GM23338 (cell line): ENCODE measurements at regions not wholly inside any gene's neighbourhood (a gene's known extent, or its start where the extent isn't known, plus 50 kb on each side); places are given as distances from the start of the nearest gene placed in this dataset.

Experiments used
- ATAC-seq: fragments of 200-7000 bp; cut with Tn5 transposase; 3 replicates; pipeline ENCODE4 v1.9.1; 2020
- DNase-seq: peaks from one replicate; pipeline ENCODE4 v3.0.0-alpha.2; 2015; ENCODE audit warnings: low spot score
- H2AFZ ChIP-seq: fragments of 200-600 bp; sonication (generic); 2 replicates; pipeline ENCODE4 v1.8.0; 2016; ENCODE audit warnings: antibody characterized with exemption, mild to moderate bottlenecking, moderate library complexity
- H3F3A ChIP-seq: fragments of 200-600 bp; sonication (generic); replicated peaks from 2 replicates; pipeline ENCODE4 v1.8.0; 2017; ENCODE audit warnings: antibody characterized with exemption, mixed run types, low read depth
- H3K27ac ChIP-seq: fragments of 200-600 bp; sonication (generic); 2 replicates; pipeline ENCODE4 v1.6.1; 2016; ENCODE audit warnings: low read depth
- H3K27me3 ChIP-seq: fragments of 200-600 bp; sonication (generic); 2 replicates; pipeline ENCODE4 v1.8.0; 2016; ENCODE audit warnings: mild to moderate bottlenecking, mixed run types, moderate library complexity; ENCODE audit not compliant: insufficient read depth
- H3K36me3 ChIP-seq: fragments of 200-600 bp; sonication (generic); 2 replicates; pipeline ENCODE4 v1.8.0; 2016; ENCODE audit warnings: mild to moderate bottlenecking; ENCODE audit not compliant: insufficient read depth
- H3K4me1 ChIP-seq: fragments of 200-600 bp; sonication (generic); 2 replicates; pipeline ENCODE4 v1.8.0; 2016; ENCODE audit warnings: mild to moderate bottlenecking, moderate library complexity; ENCODE audit not compliant: insufficient read depth
- H3K4me2 ChIP-seq: fragments of 200-600 bp; sonication (generic); 2 replicates; pipeline ENCODE4 v1.7.1; 2017; ENCODE audit warnings: mixed run types
- H3K4me3 ChIP-seq: fragments of 200-600 bp; sonication (generic); 2 replicates; pipeline ENCODE4 v1.6.1; 2016; ENCODE audit warnings: mixed run types
- H3K79me2 ChIP-seq: fragments of 200-600 bp; sonication (generic); replicated peaks from 2 replicates; pipeline ENCODE4 v1.8.0; 2017; ENCODE audit warnings: mild to moderate bottlenecking; ENCODE audit not compliant: insufficient read depth
- H3K9me2 ChIP-seq: fragments of 200-600 bp; sonication (generic); 2 replicates; pipeline ENCODE4 v1.8.0; 2017; ENCODE audit not compliant: insufficient read depth
- H4K20me1 ChIP-seq: fragments of 200-600 bp; sonication (generic); replicated peaks from 2 replicates; pipeline ENCODE4 v1.8.0; 2017; ENCODE audit warnings: mild to moderate bottlenecking; ENCODE audit not compliant: insufficient read depth
- H3K27ac Mint-ChIP-seq: 2 replicates; pipeline ENCODE4 v1.8.0; 2020; ENCODE audit warnings: inconsistent platforms, mild to moderate bottlenecking, moderate library complexity, mixed read lengths
- H3K27me3 Mint-ChIP-seq: 3 replicates; pipeline ENCODE4 v1.8.0; 2022; ENCODE audit warnings: low read depth, mild to moderate bottlenecking, moderate library complexity, mixed read lengths, inconsistent platforms; ENCODE audit not compliant: insufficient read depth, poor library complexity
- H3K36me3 Mint-ChIP-seq: 3 replicates; pipeline ENCODE4 v1.8.0; 2021; ENCODE audit warnings: low read depth, mild to moderate bottlenecking, inconsistent platforms, moderate library complexity, mixed read lengths
- H3K4me1 Mint-ChIP-seq: 3 replicates; pipeline ENCODE4 v1.8.0; 2020; ENCODE audit warnings: mild to moderate bottlenecking, inconsistent platforms, mixed read lengths
- H3K4me3 Mint-ChIP-seq: 3 replicates; pipeline ENCODE4 v1.8.0; 2021; ENCODE audit warnings: moderate library complexity, mild to moderate bottlenecking, inconsistent platforms, mixed read lengths
- H3K9me3 Mint-ChIP-seq: 3 replicates; pipeline ENCODE4 v1.8.0; 2020; ENCODE audit warnings: moderate library complexity, mild to moderate bottlenecking, inconsistent platforms, mixed read lengths
- CREB1 ChIP-seq: fragments of 250-450 bp; sonication (Bioruptor Pico); IDR thresholded peaks from 2 replicates; pipeline ENCODE4 v1.5.0; 2020; ENCODE audit warnings: low read depth, mild to moderate bottlenecking, moderate library complexity
- EZH2 ChIP-seq: fragments of 200-600 bp; sonication (generic); IDR thresholded peaks from one replicate; pipeline ENCODE4 v1.8.0; 2017; ENCODE audit warnings: antibody characterized with exemption, mild to moderate bottlenecking, low read depth; ENCODE audit not compliant: unreplicated experiment
- EZH2phosphoT487 ChIP-seq: fragments of 200-600 bp; sonication (generic); IDR thresholded peaks from one replicate; pipeline ENCODE4 v1.8.1; 2018; ENCODE audit warnings: antibody characterized with exemption; ENCODE audit not compliant: unreplicated experiment
- JUNB ChIP-seq: IDR thresholded peaks from one replicate; pipeline ENCODE4 v1.6.1; 2016; ENCODE audit warnings: antibody characterized with exemption; ENCODE audit not compliant: unreplicated experiment
- NANOG ChIP-seq: IDR thresholded peaks from 2 replicates; pipeline ENCODE4 v1.6.1; 2016; ENCODE audit warnings: antibody characterized with exemption, borderline replicate concordance
- POLR2AphosphoS5 ChIP-seq: IDR thresholded peaks from 2 replicates; pipeline ENCODE4 v1.6.1; 2016; ENCODE audit warnings: antibody characterized with exemption, low read depth
- STAT1 ChIP-seq: IDR thresholded peaks from one replicate; pipeline ENCODE4 v1.6.1; 2016; ENCODE audit warnings: antibody characterized with exemption; ENCODE audit not compliant: unreplicated experiment
- ZNF114 ChIP-seq: fragments of 250-450 bp; sonication (Bioruptor Pico); IDR thresholded peaks from 2 replicates; pipeline ENCODE4 v1.5.0; 2020; ENCODE audit warnings: mild to moderate bottlenecking, moderate library complexity
- ZNF331 ChIP-seq: fragments of 250-450 bp; sonication (Bioruptor Pico); IDR thresholded peaks from 2 replicates; pipeline ENCODE4 v1.5.0; 2020; ENCODE audit warnings: low read depth, mild to moderate bottlenecking, moderate library complexity
- TF ChIP-seq, protein P1 (sequence below), 2 experiments: fragments of 200-600 bp in 1 of 2; sonication (generic) in 1 of 2; conservative IDR thresholded peaks; 2 replicates each; pipeline versions ENCODE4 v1.5.1 to v1.6.1; 2016 to 2017; ENCODE audit warnings: antibody characterized with exemption in 2 of 2, low read depth in 2 of 2, mild to moderate bottlenecking in 2 of 2, moderate library complexity in 1 of 2
- TF ChIP-seq, protein P2 (sequence below): fragments of 250-450 bp; sonication (Bioruptor Pico); IDR thresholded peaks from 2 replicates; pipeline ENCODE4 v1.5.0; 2020; ENCODE audit warnings: mild to moderate bottlenecking, moderate library complexity
- TF ChIP-seq, protein P3 (sequence below): IDR thresholded peaks from one replicate; pipeline ENCODE4 v1.6.1; 2018; ENCODE audit warnings: antibody characterized with exemption; ENCODE audit not compliant: unreplicated experiment
- TF ChIP-seq, protein P4 (sequence below): IDR thresholded peaks from 2 replicates; pipeline ENCODE4 v1.6.1; 2016; ENCODE audit warnings: antibody characterized with exemption

DNA sequence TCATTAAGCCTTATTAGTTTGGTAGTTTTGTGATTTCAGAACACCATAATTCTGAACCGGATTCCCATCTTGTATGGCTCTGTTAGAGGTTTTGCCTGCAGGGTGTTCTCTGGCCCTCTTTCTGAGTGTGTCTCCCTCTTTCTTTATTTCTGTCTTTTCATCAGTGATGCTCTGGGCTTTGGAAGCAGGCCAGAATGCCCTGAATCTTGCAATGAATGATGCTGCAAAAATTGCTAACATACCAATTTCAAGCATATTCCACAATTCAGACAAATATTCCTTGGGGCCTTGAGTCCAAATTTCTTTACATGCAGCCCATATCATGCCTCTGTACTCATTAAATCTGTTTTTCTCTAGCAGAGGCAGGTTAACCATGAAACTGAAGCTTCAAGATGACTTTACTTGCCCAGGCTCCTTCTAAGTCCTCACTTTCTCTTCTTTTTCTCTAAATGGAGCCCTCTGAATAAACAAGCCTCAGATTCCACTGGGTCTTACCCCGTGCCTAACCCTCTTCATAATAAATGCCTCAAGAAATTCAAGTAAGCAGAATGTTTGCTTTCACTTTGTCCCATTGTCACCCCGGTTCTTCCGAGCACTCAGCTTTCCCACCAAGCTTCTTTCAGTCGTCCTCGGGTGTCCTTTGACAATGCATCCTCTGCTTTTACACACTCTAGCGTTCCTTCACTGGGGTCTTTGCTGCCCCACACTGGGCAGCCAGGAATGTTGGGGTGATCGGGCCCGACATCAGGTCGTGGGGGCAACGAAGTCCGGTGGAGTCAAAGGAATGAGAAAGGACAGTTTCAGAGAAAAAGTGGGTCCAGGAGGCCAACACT is 78.8 kb upstream of the SLC38A4 start:
- Histone ChIP-seq H4K20me1 (no peaks in the 10 kb centered on the region), H3K36me3 (no peaks in the 10 kb centered on the region), H3K79me2 (no peaks in the 10 kb centered on the region), H3K4me2 (no peak overlapping the region), H3K9me2 (no peaks in the 10 kb centered on the region), H2AFZ (no peak overlapping the region), H3K4me1 (no peaks in the 10 kb centered on the region), H3K27ac (no peak overlapping the region), H3K4me3 (no peak overlapping the region), H3K27me3 (no peaks in the 10 kb centered on the region), H3F3A (no peaks in the 10 kb centered on the region)
- DNase-seq (no peak), ATAC-seq (no peak)
- no peak for TF ChIP-seq CREB1 (CRISPR knock-in tag)
- TF ChIP-seq, protein P1, sequence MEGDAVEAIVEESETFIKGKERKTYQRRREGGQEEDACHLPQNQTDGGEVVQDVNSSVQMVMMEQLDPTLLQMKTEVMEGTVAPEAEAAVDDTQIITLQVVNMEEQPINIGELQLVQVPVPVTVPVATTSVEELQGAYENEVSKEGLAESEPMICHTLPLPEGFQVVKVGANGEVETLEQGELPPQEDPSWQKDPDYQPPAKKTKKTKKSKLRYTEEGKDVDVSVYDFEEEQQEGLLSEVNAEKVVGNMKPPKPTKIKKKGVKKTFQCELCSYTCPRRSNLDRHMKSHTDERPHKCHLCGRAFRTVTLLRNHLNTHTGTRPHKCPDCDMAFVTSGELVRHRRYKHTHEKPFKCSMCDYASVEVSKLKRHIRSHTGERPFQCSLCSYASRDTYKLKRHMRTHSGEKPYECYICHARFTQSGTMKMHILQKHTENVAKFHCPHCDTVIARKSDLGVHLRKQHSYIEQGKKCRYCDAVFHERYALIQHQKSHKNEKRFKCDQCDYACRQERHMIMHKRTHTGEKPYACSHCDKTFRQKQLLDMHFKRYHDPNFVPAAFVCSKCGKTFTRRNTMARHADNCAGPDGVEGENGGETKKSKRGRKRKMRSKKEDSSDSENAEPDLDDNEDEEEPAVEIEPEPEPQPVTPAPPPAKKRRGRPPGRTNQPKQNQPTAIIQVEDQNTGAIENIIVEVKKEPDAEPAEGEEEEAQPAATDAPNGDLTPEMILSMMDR (conservative IDR thresholded peaks at IDR 0.05; ENCODE audit: low read depth in 2 of 2): no peak
- no peak for TF ChIP-seq POLR2AphosphoS5
- TF ChIP-seq, protein P2, sequence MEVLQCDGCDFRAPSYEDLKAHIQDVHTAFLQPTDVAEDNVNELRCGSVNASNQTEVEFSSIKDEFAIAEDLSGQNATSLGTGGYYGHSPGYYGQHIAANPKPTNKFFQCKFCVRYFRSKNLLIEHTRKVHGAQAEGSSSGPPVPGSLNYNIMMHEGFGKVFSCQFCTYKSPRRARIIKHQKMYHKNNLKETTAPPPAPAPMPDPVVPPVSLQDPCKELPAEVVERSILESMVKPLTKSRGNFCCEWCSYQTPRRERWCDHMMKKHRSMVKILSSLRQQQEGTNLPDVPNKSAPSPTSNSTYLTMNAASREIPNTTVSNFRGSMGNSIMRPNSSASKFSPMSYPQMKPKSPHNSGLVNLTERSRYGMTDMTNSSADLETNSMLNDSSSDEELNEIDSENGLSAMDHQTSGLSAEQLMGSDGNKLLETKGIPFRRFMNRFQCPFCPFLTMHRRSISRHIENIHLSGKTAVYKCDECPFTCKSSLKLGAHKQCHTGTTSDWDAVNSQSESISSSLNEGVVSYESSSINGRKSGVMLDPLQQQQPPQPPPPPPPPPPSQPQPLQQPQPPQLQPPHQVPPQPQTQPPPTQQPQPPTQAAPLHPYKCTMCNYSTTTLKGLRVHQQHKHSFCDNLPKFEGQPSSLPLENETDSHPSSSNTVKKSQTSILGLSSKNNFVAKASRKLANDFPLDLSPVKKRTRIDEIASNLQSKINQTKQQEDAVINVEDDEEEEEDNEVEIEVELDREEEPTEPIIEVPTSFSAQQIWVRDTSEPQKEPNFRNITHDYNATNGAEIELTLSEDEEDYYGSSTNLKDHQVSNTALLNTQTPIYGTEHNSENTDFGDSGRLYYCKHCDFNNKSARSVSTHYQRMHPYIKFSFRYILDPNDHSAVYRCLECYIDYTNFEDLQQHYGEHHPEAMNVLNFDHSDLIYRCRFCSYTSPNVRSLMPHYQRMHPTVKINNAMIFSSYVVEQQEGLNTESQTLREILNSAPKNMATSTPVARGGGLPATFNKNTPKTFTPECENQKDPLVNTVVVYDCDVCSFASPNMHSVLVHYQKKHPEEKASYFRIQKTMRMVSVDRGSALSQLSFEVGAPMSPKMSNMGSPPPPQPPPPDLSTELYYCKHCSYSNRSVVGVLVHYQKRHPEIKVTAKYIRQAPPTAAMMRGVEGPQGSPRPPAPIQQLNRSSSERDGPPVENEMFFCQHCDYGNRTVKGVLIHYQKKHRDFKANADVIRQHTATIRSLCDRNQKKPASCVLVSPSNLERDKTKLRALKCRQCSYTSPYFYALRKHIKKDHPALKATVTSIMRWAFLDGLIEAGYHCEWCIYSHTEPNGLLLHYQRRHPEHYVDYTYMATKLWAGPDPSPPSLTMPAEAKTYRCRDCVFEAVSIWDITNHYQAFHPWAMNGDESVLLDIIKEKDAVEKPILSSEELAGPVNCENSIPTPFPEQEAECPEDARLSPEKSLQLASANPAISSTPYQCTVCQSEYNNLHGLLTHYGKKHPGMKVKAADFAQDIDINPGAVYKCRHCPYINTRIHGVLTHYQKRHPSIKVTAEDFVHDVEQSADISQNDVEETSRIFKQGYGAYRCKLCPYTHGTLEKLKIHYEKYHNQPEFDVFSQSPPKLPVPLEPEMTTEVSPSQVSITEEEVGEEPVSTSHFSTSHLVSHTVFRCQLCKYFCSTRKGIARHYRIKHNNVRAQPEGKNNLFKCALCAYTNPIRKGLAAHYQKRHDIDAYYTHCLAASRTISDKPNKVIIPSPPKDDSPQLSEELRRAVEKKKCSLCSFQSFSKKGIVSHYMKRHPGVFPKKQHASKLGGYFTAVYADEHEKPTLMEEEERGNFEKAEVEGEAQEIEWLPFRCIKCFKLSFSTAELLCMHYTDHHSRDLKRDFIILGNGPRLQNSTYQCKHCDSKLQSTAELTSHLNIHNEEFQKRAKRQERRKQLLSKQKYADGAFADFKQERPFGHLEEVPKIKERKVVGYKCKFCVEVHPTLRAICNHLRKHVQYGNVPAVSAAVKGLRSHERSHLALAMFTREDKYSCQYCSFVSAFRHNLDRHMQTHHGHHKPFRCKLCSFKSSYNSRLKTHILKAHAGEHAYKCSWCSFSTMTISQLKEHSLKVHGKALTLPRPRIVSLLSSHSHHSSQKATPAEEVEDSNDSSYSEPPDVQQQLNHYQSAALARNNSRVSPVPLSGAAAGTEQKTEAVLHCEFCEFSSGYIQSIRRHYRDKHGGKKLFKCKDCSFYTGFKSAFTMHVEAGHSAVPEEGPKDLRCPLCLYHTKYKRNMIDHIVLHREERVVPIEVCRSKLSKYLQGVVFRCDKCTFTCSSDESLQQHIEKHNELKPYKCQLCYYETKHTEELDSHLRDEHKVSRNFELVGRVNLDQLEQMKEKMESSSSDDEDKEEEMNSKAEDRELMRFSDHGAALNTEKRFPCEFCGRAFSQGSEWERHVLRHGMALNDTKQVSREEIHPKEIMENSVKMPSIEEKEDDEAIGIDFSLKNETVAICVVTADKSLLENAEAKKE (CRISPR knock-in tag): no peak
- no peak for TF ChIP-seq STAT1
- TF ChIP-seq, protein P3, sequence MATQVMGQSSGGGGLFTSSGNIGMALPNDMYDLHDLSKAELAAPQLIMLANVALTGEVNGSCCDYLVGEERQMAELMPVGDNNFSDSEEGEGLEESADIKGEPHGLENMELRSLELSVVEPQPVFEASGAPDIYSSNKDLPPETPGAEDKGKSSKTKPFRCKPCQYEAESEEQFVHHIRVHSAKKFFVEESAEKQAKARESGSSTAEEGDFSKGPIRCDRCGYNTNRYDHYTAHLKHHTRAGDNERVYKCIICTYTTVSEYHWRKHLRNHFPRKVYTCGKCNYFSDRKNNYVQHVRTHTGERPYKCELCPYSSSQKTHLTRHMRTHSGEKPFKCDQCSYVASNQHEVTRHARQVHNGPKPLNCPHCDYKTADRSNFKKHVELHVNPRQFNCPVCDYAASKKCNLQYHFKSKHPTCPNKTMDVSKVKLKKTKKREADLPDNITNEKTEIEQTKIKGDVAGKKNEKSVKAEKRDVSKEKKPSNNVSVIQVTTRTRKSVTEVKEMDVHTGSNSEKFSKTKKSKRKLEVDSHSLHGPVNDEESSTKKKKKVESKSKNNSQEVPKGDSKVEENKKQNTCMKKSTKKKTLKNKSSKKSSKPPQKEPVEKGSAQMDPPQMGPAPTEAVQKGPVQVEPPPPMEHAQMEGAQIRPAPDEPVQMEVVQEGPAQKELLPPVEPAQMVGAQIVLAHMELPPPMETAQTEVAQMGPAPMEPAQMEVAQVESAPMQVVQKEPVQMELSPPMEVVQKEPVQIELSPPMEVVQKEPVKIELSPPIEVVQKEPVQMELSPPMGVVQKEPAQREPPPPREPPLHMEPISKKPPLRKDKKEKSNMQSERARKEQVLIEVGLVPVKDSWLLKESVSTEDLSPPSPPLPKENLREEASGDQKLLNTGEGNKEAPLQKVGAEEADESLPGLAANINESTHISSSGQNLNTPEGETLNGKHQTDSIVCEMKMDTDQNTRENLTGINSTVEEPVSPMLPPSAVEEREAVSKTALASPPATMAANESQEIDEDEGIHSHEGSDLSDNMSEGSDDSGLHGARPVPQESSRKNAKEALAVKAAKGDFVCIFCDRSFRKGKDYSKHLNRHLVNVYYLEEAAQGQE: no peak
- no peak for TF ChIP-seq EZH2
- TF ChIP-seq JUNB: no peak
- TF ChIP-seq, protein P4, sequence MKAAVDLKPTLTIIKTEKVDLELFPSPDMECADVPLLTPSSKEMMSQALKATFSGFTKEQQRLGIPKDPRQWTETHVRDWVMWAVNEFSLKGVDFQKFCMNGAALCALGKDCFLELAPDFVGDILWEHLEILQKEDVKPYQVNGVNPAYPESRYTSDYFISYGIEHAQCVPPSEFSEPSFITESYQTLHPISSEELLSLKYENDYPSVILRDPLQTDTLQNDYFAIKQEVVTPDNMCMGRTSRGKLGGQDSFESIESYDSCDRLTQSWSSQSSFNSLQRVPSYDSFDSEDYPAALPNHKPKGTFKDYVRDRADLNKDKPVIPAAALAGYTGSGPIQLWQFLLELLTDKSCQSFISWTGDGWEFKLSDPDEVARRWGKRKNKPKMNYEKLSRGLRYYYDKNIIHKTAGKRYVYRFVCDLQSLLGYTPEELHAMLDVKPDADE: no peak
- TF ChIP-seq ZNF114: no peak
- TF ChIP-seq ZNF331 (CRISPR knock-in tag): no peak
- TF ChIP-seq EZH2phosphoT487: no peak
- TF ChIP-seq NANOG: no peak
- H3K4me3 Mint-ChIP-seq: no peak overlapping the region
- no peak overlapping the region for H3K27ac Mint-ChIP-seq
- no peaks in the 10 kb centered on the region for H3K36me3 Mint-ChIP-seq
- H3K27me3 Mint-ChIP-seq: peaks cover 2% of the 10 kb centered on the region
- no peaks in the 10 kb centered on the region for H3K9me3 Mint-ChIP-seq
- H3K4me1 Mint-ChIP-seq: no peaks in the 10 kb centered on the region
